SK-N-MC (cell line): ENCODE measurements at regions not wholly inside any gene's neighbourhood (a gene's known extent, or its start where the extent isn't known, plus 50 kb on each side); places are given as distances from the start of the nearest gene placed in this dataset.

Experiments used
- EZH2 ChIP-seq: fragments of 200-600 bp; sonication (generic); IDR thresholded peaks from one replicate; pipeline ENCODE4 v1.6.1; 2017; ENCODE audit warnings: antibody characterized with exemption
- POLR2AphosphoS5 ChIP-seq: IDR thresholded peaks from 2 replicates; pipeline ENCODE4 v1.6.1; 2012; ENCODE audit warnings: mild to moderate bottlenecking, low read depth, low read length, borderline replicate concordance

GRCh38 chr6:82063574-82063973 is 184.0 kb downstream of the IBTK start:
- no peak for TF ChIP-seq EZH2
- TF ChIP-seq POLR2AphosphoS5: no peak
